ES-I3 (cell line): ENCODE measurements at regions not wholly inside any gene's neighbourhood (a gene's known extent, or its start where the extent isn't known, plus 50 kb on each side); places are given as distances from the start of the nearest gene placed in this dataset.
A peak's percentile ranks its signal among the peaks of the same experiment; 100 is the strongest.

Experiments
- H3K36me3 ChIP-seq: 2 replicates; pipeline ENCODE4 v1.6.1; 2013; ENCODE audit warnings: mild to moderate bottlenecking, low read length, control low read depth, moderate library complexity; ENCODE audit not compliant: insufficient read depth
- H3K4me1 ChIP-seq: 2 replicates; pipeline ENCODE4 v1.6.1; 2013; ENCODE audit warnings: mild to moderate bottlenecking, control low read depth, low read length; ENCODE audit not compliant: insufficient read depth
- H3K9ac ChIP-seq: 2 replicates; pipeline ENCODE4 v1.6.1; 2013; ENCODE audit warnings: low read depth, mild to moderate bottlenecking, low read length, moderate library complexity
- H3K9me3 ChIP-seq: 2 replicates; pipeline ENCODE4 v1.6.1; 2013; ENCODE audit warnings: mild to moderate bottlenecking, low read length, moderate library complexity; ENCODE audit not compliant: control insufficient read depth, insufficient read depth

DNA sequence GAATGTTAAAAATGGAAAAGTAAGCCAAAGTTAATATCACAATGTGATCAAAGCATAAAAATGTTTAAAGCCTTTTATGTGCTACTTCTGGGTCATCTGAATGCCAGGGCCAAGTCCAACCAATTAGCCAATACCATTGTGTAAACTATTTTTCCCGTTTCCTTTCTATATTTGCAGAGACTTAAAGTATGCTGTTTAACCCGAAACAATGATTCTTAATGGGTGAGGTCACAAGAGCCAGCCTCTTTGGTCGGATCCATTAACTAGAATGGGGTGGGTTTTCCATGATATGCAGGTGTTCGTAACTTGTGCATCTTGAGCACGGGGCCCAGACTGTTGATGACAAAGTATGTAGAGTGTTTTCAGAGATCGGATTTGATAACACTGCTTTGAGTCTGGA is 111.3 kb upstream of the IGFBP3 start:
- Histone ChIP-seq H3K9ac (no peak overlapping the region), H3K4me1 (no peaks in the 10 kb centered on the region), H3K36me3 (no peaks in the 10 kb centered on the region), H3K9me3 (0 out of 2 replicates have a peak, but pooled peaks cover 2% of the 10 kb centered on the region)

DNA sequence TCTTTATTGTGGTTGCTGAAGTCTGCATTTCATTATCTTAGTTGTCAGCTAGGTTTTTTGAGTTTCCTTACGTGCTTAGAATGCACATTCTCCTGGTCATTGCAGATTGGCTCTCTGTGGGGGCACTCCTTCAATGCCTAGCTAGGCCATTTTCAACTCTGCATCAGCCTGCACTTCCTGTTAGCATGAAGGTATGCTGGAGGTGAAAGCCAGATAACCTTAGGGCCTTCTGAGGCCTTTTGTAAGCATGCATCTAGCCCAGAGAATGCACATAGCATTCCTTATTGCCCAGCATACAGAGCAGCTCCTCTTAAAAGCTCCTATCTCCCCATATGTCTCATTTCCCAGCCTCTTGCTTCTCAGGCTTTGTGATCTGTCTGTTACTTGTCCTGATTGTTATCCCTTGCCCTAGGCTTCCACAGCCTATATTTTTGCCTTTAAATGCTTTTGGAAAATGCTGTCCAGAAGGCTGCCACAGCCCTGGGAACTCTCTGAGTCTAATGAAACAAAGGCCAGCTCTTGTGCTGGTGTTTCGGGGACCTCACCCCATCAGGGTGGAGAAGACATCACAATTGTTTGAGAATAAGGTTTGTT is 108.1 kb upstream of the IGFBP3 start:
- H3K36me3 ChIP-seq = no peaks in the 10 kb centered on the region; the same call in 1 of the 2 replicates

DNA sequence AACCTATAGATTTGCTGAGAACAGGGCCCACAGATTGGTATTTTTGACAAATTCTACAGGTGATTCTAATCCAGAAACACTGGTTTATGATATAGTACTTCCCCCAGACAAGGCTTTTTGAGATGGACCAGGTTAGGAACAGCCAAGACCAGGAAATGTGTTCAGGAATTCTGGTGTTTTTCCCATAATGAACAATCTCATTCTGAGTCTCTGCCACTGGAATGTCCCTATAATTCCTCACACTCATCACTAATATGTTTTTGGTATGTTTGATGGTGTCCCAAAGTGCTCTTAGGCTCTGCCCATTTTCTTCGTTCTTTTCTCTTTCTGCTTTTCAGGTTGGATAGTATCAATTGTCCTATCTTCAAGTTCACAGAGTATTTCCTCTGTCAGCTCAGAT is 107.2 kb upstream of the IGFBP3 start:
- H3K9ac ChIP-seq = no peak overlapping the region
- H3K36me3 ChIP-seq = no peaks in the 10 kb centered on the region; the same call in 1 of the 2 replicates
- H3K9me3 ChIP-seq = 0 out of 2 replicates have a peak, but pooled peaks cover 2% of the 10 kb centered on the region
- H3K4me1 ChIP-seq = no peaks in the 10 kb centered on the region

More for the DNA sequence above, 108.1 kb upstream of the IGFBP3 start:
- no peak overlapping the region for H3K9ac ChIP-seq
- no peaks in the 10 kb centered on the region for H3K4me1 ChIP-seq
- H3K9me3 ChIP-seq = 0 out of 2 replicates have a peak, but pooled peaks cover 2% of the 10 kb centered on the region

DNA sequence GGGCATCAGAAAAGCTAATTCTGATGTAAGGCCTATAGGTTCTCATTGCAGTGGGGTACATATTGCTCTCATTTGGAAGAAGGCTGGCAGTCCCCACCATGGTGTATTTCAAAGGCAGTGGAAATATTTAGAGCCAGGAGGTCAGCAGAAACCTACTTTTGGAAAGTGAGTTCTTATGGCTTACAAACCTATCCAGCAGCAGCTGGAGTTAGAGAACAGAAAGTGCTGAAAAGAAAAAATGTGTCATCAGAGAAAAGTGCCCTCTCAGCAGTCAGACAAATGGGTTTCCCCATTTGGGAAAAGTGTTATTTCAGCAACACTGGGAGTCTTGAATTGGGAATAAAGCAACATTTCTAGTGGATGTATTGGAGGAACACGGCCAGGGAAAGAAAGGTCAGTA is 105.7 kb upstream of the IGFBP3 start:
- Histone ChIP-seq H3K9me3 (0 out of 2 replicates have a peak, but pooled peaks cover 2% of the 10 kb centered on the region), H3K36me3 (no peaks in the 10 kb centered on the region; the same call in 1 of the 2 replicates), H3K9ac (no peak overlapping the region), H3K4me1 (no peaks in the 10 kb centered on the region)

DNA sequence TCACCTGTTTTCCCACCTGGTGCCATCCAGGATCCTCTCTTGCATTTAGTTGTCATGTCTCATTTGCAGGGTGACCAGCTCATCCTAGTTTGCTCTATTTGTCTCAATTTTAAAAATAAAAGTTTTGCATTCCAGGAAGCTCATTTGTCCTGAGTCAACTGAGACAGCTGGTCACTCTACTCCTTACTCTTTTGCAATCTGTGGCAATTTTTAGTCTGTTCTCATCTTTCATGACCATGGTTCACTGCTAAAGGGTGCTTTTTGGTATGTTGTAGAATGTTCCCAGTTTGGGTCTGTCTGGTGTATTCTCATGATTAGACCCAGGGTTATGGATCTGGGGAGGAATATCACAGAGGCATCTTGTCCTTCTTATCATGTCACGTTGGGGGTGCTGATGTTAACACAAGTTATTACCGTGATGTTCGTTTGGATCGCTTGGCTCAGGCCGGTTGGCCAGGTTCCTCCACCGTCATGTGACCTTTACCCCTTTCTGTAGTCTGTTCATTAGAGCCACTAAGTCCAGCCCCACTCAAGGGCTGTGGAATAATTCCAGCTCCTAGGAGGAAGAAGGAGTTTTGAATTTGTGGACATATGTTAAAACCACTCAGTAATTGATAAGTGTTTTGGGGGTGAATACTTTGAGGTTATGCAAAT is 103.3 kb upstream of the IGFBP3 start:
- Histone ChIP-seq H3K9ac (no peak overlapping the region), H3K36me3 (no peaks in the 10 kb centered on the region; the same call in 1 of the 2 replicates), H3K4me1 (no peaks in the 10 kb centered on the region), H3K9me3 (no peaks in the 10 kb centered on the region)

DNA sequence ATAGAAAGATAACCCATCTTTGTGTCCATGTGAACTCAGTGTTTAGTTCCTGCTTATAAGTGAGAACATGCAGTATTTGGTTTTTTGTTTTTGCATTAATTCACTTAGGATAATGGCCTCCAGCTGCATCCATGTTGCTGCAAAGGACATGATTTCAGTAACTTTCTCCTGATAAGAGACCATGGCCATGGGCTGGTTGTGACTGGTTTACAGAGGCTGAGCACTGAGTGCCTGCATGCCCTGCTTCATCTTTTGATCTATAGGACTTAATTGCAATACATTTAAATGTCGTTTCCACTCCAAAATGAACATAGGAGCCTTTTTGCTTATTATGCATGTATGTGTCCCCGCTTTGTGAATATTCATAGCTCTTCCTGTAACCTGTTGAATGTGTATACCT is 101.3 kb upstream of the IGFBP3 start:
- no peak overlapping the region for H3K9ac ChIP-seq
- no peaks in the 10 kb centered on the region; the same call in 1 of the 2 replicates for H3K36me3 ChIP-seq
- no peaks in the 10 kb centered on the region for H3K9me3 ChIP-seq
- H3K4me1 ChIP-seq = no peaks in the 10 kb centered on the region

DNA sequence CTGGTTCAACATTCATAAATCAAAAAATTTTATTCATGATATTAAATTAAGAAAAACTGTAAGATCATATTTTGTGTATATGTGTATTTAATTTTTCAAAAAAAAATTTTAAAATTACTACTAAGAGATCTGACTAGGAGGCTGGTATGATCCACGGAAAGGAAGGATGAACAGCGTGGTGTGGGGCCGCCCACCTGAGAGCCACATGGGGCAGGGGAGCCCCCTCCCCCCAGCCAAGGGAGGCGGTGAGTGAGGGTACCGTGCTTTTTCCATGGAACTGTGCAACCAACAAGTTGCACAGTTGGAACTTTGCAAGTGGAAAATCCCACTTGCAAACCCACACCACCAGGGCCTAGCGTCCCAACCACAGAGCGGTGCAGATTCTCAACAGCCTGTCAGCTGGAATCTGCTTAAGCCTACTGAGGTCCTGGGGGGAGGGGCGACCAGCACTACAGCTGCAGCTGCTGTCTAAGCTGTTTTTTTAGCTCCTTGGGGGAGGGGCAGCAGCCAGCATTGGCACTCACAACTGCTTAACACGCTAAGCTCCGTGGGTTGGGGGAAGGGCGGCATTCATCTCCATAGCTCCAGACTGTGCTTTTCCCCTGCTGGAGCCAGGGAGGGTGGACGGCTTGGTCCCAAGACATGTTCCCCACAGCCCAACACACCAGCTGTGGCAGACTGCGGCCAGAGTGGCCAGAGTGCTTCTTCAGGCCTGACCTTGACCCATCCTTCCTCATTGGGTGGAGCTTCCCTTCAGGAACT is 94.2 kb upstream of the IGFBP3 start:
- Histone ChIP-seq H3K9ac (peak overlapping the region; percentile 14; the same call in 1 of the 2 replicates), H3K4me1 (peaks cover 4% of the 10 kb centered on the region), H3K9me3 (no peaks in the 10 kb centered on the region), H3K36me3 (no peaks in the 10 kb centered on the region)

DNA sequence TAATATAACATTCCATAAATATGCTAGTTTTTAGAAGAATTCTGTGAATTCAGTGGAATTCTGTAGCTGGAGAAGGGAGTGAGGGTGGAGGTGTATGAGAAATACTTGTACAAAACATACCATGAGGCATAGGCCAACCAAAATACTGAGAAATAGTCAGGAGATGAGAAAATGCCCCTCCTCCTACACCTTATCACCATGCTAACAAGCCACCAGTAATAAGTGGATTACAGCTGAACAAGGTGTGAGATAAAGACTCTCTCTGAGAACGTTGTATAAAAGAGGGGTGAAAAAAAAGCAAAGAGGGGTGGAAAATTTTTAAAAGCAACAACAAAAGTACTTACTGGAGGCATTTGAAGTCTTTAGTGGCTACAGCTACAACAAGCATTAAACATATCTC is 90.4 kb upstream of the IGFBP3 start:
- H3K9ac ChIP-seq = no peak overlapping the region
- H3K4me1 ChIP-seq = peaks cover 4% of the 10 kb centered on the region
- H3K36me3 ChIP-seq = no peaks in the 10 kb centered on the region
- H3K9me3 ChIP-seq = no peaks in the 10 kb centered on the region

DNA sequence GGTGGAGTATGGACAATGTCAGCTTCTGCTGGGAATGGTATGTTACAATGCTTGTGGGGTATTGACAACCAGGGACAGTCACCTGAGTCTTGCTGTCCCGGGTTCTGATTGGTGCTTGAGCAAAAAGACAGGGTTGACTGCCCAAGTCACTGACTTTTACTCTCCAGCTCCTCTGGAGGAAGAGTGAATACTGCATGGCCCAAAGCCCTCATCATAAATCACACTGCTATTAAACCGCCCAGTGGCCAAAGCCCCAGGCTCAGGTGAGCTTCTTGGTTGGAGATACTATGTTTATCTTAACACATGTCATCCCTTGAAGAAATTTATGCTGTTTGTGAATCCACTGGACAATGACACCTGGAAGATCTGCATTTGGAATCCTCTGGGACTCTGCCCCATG is 90.0 kb upstream of the IGFBP3 start:
- H3K36me3 ChIP-seq = no peaks in the 10 kb centered on the region
- no peaks in the 10 kb centered on the region for H3K9me3 ChIP-seq
- H3K4me1 ChIP-seq = peaks cover 4% of the 10 kb centered on the region
- no peak overlapping the region for H3K9ac ChIP-seq

DNA sequence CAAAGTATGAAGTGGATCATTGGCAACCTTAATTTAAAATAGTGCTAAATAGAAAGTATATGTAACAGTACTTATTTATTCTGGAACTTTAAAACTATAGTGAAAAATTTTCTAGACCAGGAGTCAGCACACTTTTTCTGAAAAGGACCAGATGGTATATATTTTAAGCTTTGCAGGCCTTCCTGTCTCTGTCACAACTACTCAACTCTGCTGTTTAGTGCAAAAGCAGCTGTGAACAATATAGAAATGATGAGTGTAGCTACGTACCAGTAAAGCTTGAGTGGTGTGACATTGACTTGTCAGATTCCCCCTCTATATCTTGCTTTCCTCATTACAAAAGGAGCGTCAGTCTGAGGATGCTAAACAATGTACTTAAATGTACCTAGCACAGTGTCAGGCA is 88.1 kb upstream of the IGFBP3 start:
- no peaks in the 10 kb centered on the region for H3K9me3 ChIP-seq
- H3K4me1 ChIP-seq = no peaks in the 10 kb centered on the region
- no peak overlapping the region for H3K9ac ChIP-seq
- H3K36me3 ChIP-seq = no peaks in the 10 kb centered on the region

DNA sequence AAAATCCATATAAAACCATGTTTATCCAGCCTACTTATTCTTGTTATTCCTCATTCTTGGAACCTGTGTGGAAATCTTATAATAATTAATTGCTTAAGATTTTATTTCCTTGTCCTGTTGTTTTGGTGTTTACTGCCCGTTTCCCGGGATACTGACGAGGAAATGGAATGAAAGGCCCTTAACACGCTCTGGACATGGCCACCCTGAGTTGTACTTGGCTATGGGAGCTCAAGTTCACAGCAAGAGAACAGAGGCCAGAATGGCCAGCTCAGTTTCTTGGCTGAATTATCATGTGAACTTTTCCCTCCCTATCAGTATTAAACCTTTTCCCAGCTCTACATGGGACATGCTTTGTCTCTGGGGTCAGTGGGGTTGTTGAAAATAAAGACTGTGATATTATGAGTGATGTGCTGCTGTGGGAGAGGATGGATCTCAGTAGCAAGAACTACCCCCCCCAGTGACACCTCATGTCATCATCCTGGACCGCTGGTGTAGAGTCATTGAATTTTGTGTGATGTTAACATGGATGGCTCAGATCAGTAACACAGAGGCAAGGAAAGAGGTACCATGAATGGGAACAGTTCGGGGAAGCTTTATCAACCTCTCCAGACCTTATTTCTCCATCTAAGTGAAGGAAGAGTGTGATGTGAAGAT is 87.0 kb upstream of the IGFBP3 start:
- Histone ChIP-seq H3K36me3 (no peaks in the 10 kb centered on the region), H3K9me3 (no peaks in the 10 kb centered on the region), H3K9ac (no peak overlapping the region), H3K4me1 (no peaks in the 10 kb centered on the region)

DNA sequence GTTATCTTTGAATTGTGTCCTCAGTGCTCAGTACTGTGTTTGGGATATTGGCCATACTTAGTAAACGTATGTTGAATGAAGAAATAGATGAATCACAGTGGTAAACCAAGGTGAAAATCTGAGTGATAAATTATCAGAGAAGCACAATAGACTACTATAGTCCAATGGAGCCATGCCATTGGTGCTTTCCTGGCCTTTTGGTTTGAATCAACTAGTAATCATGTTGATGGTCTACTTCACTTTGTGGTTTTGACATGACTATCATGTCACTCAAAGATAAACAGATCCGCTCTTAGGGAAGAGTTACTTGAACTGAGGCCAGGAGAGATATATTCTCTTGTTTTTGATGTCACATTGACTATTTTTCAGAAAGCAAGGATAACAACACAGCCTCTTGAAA is 86.1 kb upstream of the IGFBP3 start:
- no peaks in the 10 kb centered on the region for H3K9me3 ChIP-seq
- H3K36me3 ChIP-seq = no peaks in the 10 kb centered on the region

DNA sequence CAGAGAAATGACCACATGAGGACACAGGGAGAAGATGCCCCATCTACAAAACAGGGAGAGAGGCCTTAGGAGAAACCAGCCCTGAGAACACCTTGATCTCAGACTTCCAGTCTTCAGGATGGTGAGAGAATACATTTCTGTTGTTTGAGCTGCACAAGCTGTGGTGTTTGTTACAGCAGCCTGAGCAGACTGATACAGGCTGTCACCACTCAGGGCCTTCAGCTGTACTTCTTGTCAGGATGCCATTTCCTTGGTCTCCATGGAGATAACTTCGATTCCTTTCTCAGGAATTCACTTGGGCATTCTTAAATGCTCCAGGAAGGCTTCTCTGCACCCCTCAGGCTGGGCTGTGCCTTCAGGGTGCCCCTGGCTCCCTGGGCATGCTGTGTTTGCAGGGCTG is 85.7 kb upstream of the IGFBP3 start:
- Histone ChIP-seq H3K4me1 (no peaks in the 10 kb centered on the region), H3K9ac (no peak overlapping the region), H3K9me3 (no peaks in the 10 kb centered on the region), H3K36me3 (no peaks in the 10 kb centered on the region)

More for the DNA sequence above, 86.1 kb upstream of the IGFBP3 start:
- Histone ChIP-seq H3K9ac (no peak overlapping the region), H3K4me1 (no peaks in the 10 kb centered on the region)

DNA sequence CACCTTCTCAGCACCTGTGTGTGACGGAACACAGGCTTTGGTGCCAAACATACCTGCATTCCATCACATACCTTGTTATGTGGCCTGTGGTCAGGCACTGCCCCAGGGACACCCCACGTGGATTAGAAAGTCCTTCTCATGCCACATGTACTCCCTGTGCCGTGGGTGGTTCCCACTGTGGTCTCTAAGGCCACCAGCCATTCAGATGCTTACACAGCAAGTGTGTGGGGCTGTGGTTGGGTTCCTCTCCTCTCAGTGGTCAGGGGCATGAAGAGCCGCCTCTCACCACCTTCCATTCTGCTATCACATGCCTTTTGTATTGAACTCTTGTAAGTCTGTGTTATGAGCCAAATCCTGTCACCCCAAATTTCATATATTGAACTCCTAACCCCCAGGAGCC is 85.1 kb upstream of the IGFBP3 start:
- Histone ChIP-seq H3K36me3 (no peaks in the 10 kb centered on the region), H3K4me1 (no peaks in the 10 kb centered on the region), H3K9me3 (no peaks in the 10 kb centered on the region), H3K9ac (no peak overlapping the region)
